ENCODE measurements at regions not wholly inside any gene's neighbourhood (a gene's known extent, or its start where the extent isn't known, plus 50 kb on each side); places are given as distances from the start of the nearest gene placed in this dataset.

DNA sequence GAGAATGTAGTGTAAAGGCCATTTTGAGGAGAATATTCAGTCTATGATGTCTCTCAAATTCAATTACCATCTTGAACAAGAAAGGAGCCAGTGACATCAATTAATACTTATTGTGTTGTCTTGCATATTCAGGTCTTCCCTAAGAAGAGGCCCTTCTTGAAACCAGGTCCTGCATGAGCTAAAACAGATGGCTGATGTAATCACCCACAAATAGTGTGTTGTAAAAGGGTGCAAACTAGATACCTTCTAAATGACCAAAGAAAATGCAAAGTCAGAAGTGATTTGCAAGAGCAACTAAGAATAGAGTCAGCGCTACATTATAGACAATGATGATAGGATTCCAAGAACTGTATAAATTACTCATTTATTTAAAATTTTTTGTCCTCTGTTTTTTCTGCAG lies 97.0 kb downstream of the BTBD3 start:
- Histone ChIP-seq H2AFZ (ENCODE audit: low read length) (no peak overlapping the region), H3K27ac (ENCODE audit: low read depth, low read length) (no peak overlapping the region), H4K8ac (ENCODE audit: extremely low read depth, insufficient read depth, low read length) (no peak overlapping the region), H3K4me1 (replicated peaks in 1 of 4; ENCODE audit: control insufficient read depth in 3 of 4, insufficient read depth in 4 of 4, low read length in 3 of 4) (peaks cover 0 to 3% (median 0%) of the 10 kb centered on the region in 4 experiments; a peak in 2 of 7 replicates), H4K5ac (ENCODE audit: insufficient read length, low read depth, low read length) (no peak overlapping the region), H3K18ac (ENCODE audit: extremely low read depth, low read length) (no peak overlapping the region), H2BK15ac (ENCODE audit: low read length) (no peak overlapping the region), H3K9ac (replicated peaks in 1 of 4; ENCODE audit: extremely low read depth in 1 of 4, low read depth in 3 of 4, low read length in 3 of 4) (no peak overlapping the region), H2BK12ac (ENCODE audit: low read depth, low read length) (no peak overlapping the region), H3K23ac (ENCODE audit: insufficient read length) (no peak overlapping the region), H3K79me1 (ENCODE audit: low read depth, low read length) (no peaks in the 10 kb centered on the region), H3K36me3 (ENCODE audit: control insufficient read depth in 2 of 4, insufficient read depth in 4 of 4, low read length in 3 of 4) (no peaks in the 10 kb centered on the region), H2BK20ac (ENCODE audit: low read length) (no peak overlapping the region), H4K20me1 (replicated peaks in 1 of 2; ENCODE audit: control insufficient read depth in 1 of 2, insufficient read depth in 2 of 2, low read length in 2 of 2) (no peaks in the 10 kb centered on the region), H3K4ac (replicated peaks; ENCODE audit: insufficient read length, low read depth, low read length) (no peak overlapping the region), H4K91ac (replicated peaks; ENCODE audit: insufficient read length, low read length) (no peak overlapping the region), H3K27me3 (replicated peaks in 1 of 4; ENCODE audit: control insufficient read depth in 3 of 4, extremely low read depth in 1 of 4, insufficient read depth in 3 of 4, low read length in 3 of 4) (no peaks in the 10 kb centered on the region), H3K4me3 (ENCODE audit: extremely low read depth in 1 of 4, insufficient read depth in 2 of 4, low read depth in 3 of 4, low read length in 4 of 4) (no peak overlapping the region), H3K56ac (replicated peaks; ENCODE audit: insufficient read length, low read depth, low read length) (no peak overlapping the region), H2BK120ac (replicated peaks; ENCODE audit: low read depth, low read length) (no peak overlapping the region), H2AK5ac (ENCODE audit: low read depth, low read length) (no peak overlapping the region), H3K9me3 (ENCODE audit: insufficient read depth in 2 of 2, low read depth in 1 of 2, low read length in 1 of 2) (no peaks in the 10 kb centered on the region), H3K14ac (ENCODE audit: insufficient read length) (no peak overlapping the region), H3K23me2 (ENCODE audit: low read depth, low read length) (no peaks in the 10 kb centered on the region; the same call in 1 of the 2 replicates), H3K4me2 (ENCODE audit: insufficient read depth in 1 of 2, low read depth in 2 of 2, low read length in 2 of 2) (no peak overlapping the region), H3K79me2 (ENCODE audit: control insufficient read depth in 1 of 2, insufficient read depth in 2 of 2, low read length in 2 of 2) (no peaks in the 10 kb centered on the region), H2BK5ac (ENCODE audit: low read depth, low read length) (no peak overlapping the region)
- FAIRE-seq, result no peak
- no peak for DNase-seq (ENCODE audit: low read depth in 1 of 2, low spot score in 2 of 2)
- TF ChIP-seq POLR2A (IDR thresholded peaks at IDR 0.05; ENCODE audit: control extremely low read depth in 1 of 2, low read depth in 2 of 2, low read length in 2 of 2) (no peak), KDM4A (IDR thresholded peaks at IDR 0.05; ENCODE audit: low read depth, low read length, severe bottlenecking) (no peak), GABPA (IDR thresholded peaks at IDR 0.05; ENCODE audit: borderline replicate concordance, insufficient read depth, low read length) (no peak), RXRA (IDR thresholded peaks at IDR 0.05; ENCODE audit: insufficient read depth, low read depth, low read length) (no peak), CBX5 (IDR thresholded peaks at IDR 0.05; ENCODE audit: low read depth, low read length) (no peak)
- POLR2A ChIA-PET (ENCODE audit: partially characterized antibody), result no interaction called here
- 95% methylated on average over 1 of the region's 1 CpG; no CpG with 5 or more reads in 1 of the 2 experiments for WGBS, 2 experiments (ENCODE audit: extremely low coverage in 1 of 2, insufficient coverage in 1 of 2, insufficient read length in 1 of 2, insufficient replicate concordance in 2 of 2, low coverage in 1 of 2, low lambda C conversion rate in 2 of 2, missing lambda C conversion rate in 1 of 2)
- CTCF ChIA-PET (ENCODE audit: partially characterized antibody), result interaction anchor here (0.7 to 1.6 kb wide), 3 partner anchors 9 to 910 kb away, joined by 3 to 4 read pairs (median 3); no protein-coding TSS in a partner anchor

Measured in H1 (cell line).